Endothelial cell of umbilical vein (primary cell): ENCODE measurements at regions not wholly inside any gene's neighbourhood (a gene's known extent, or its start where the extent isn't known, plus 50 kb on each side); places are given as distances from the start of the nearest gene placed in this dataset.

Experiments
- BruUV-seq: library from RNA; stranded (reverse); fragments of 400-500 nt; replicated peaks from 2 replicates; lab custom pipeline; 2021; lab: Mats Ljungman, UMichigan
- CTCF ChIA-PET: fragments of 300-600, 350-600 bp; sonication (Branson Sonifier 250); formaldehyde crosslinking; loops from one replicate; lab custom pipeline; 2021; ENCODE audit warnings: antibody characterized with exemption, inconsistent platforms; lab: Charles Lee
- POLR2A ChIA-PET: fragments of 300-600, 350-600 bp; sonication (Branson Sonifier 250); formaldehyde crosslinking; loops from one replicate; lab custom pipeline; 2021; ENCODE audit warnings: antibody characterized with exemption, inconsistent platforms; lab: Charles Lee
- DNase-seq: peaks from one replicate; pipeline ENCODE4 v3.0.0-alpha.2; 2011; ENCODE audit warnings: low read depth, low spot score
- FAIRE-seq: peaks from 2 replicates; lab custom pipeline; 2011; peaks lifted over from hg19 to GRCh38; lab: Jason Lieb, UNC
- H2AFZ ChIP-seq: 2 replicates; pipeline ENCODE4 v1.6.0; 2012; ENCODE audit warnings: low read depth, low read length, control low read depth, inconsistent platforms
- H3K27ac ChIP-seq: 2 replicates; pipeline ENCODE4 v1.5.1; 2011; ENCODE audit warnings: low read depth, mild to moderate bottlenecking, control low read depth, low read length, moderate library complexity; ENCODE audit not compliant: insufficient read depth
- H3K27me3 ChIP-seq, 2 experiments: 2 replicates each; pipeline versions ENCODE4 v1.6.0 to v1.6.1; 2011; ENCODE audit warnings: low read length in 2 of 2, mixed read lengths in 1 of 2; ENCODE audit not compliant: control insufficient read depth in 2 of 2, insufficient read depth in 2 of 2
- H3K36me3 ChIP-seq, 2 experiments: 2 replicates in 1 of 2; 3 replicates in 1 of 2; pipeline ENCODE4 v1.5.1; 2011; ENCODE audit warnings: low read length in 2 of 2, mild to moderate bottlenecking in 1 of 2, moderate library complexity in 1 of 2; ENCODE audit not compliant: control insufficient read depth in 2 of 2, insufficient read depth in 2 of 2; ENCODE audit errors: extremely low read depth in 1 of 2
- H3K4me1 ChIP-seq: 3 replicates; pipeline ENCODE4 v1.5.1; 2011; ENCODE audit warnings: mild to moderate bottlenecking, low read length; ENCODE audit not compliant: control insufficient read depth, insufficient read depth; ENCODE audit errors: extremely low read depth
- H3K4me2 ChIP-seq: 2 replicates; pipeline ENCODE4 v1.6.1; 2011; ENCODE audit warnings: low read length, control low read depth, mixed read lengths; ENCODE audit not compliant: insufficient read depth
- H3K4me3 ChIP-seq, 3 experiments: fragments of 200-600 bp in 1 of 3; sonication (generic), shearing (Covaris generic) in 1 of 3; replicated peaks in 1 of 3; 2 replicates each; pipeline ENCODE4 v1.5.1; 2011 to 2016; ENCODE audit warnings: control low read depth in 3 of 3, low read length in 3 of 3, mild to moderate bottlenecking in 2 of 3, inconsistent platforms in 1 of 3, low read depth in 1 of 3, moderate library complexity in 1 of 3; ENCODE audit not compliant: insufficient read depth in 1 of 3
- H3K79me2 ChIP-seq: 2 replicates; pipeline ENCODE4 v1.6.0; 2012; ENCODE audit warnings: low read length, inconsistent platforms; ENCODE audit not compliant: control insufficient read depth, insufficient read depth
- H3K9ac ChIP-seq: replicated peaks from 2 replicates; pipeline ENCODE3; 2011; ENCODE audit warnings: low read length, control low read depth; ENCODE audit not compliant: insufficient read depth; ENCODE audit errors: extremely low read depth
- H3K9me1 ChIP-seq: replicated peaks from 3 replicates; pipeline ENCODE4 v1.6.0; 2011; ENCODE audit warnings: mild to moderate bottlenecking, low read length; ENCODE audit not compliant: control insufficient read depth, insufficient read depth; ENCODE audit errors: extremely low read depth
- H3K9me3 ChIP-seq: replicated peaks from 2 replicates; pipeline ENCODE4 v1.5.1; 2012; ENCODE audit warnings: low read length, inconsistent platforms; ENCODE audit not compliant: control insufficient read depth, insufficient read depth
- H4K20me1 ChIP-seq: replicated peaks from 2 replicates; pipeline ENCODE3; 2011; ENCODE audit warnings: mild to moderate bottlenecking, low read length; ENCODE audit not compliant: control insufficient read depth, insufficient read depth; ENCODE audit errors: extremely low read depth
- CTCF ChIP-seq, 2 donors: IDR thresholded peaks; 1 replicate in 1 of 2; 2 replicates in 1 of 2; pipeline ENCODE4 v1.5.1; 2011; ENCODE audit warnings: low read length in 2 of 2, mild to moderate bottlenecking in 2 of 2, moderate library complexity in 2 of 2, control low read depth in 1 of 2, inconsistent platforms in 1 of 2, low read depth in 1 of 2; ENCODE audit not compliant: insufficient read depth in 1 of 2; ENCODE audit errors: extremely low read depth in 1 of 2
- EZH2 ChIP-seq: IDR thresholded peaks from 2 replicates; pipeline ENCODE4 v1.6.1; 2012; ENCODE audit warnings: borderline replicate concordance, low read depth, mild to moderate bottlenecking, moderate library complexity, low read length, inconsistent platforms; ENCODE audit not compliant: severe bottlenecking
- FOS ChIP-seq: IDR thresholded peaks from 2 replicates; pipeline ENCODE4 v1.6.1; 2011; ENCODE audit warnings: mild to moderate bottlenecking, low read length, moderate library complexity, borderline replicate concordance; ENCODE audit not compliant: insufficient read depth
- GATA2 ChIP-seq: IDR thresholded peaks from 2 replicates; pipeline ENCODE4 v1.7.0; 2011; ENCODE audit warnings: low read depth, mild to moderate bottlenecking, moderate library complexity, mixed read lengths, low read length; ENCODE audit not compliant: insufficient read length, insufficient read depth
- JUN ChIP-seq: IDR thresholded peaks from 2 replicates; pipeline ENCODE4 v1.6.1; 2011; ENCODE audit warnings: borderline replicate concordance, low read depth; ENCODE audit not compliant: insufficient read length, insufficient read depth
- MAX ChIP-seq: IDR thresholded peaks from 2 replicates; pipeline ENCODE4 v1.6.1; 2011; ENCODE audit not compliant: insufficient read depth, insufficient read length
- MYC ChIP-seq: IDR thresholded peaks from one replicate; pipeline ENCODE4 v1.6.1; 2011; ENCODE audit warnings: mild to moderate bottlenecking, low read depth, low read length
- POLR2A ChIP-seq: IDR thresholded peaks from 2 replicates; pipeline ENCODE4 v1.6.1; 2012; ENCODE audit warnings: low read depth, mild to moderate bottlenecking, control low read depth, low read length
- POLR2AphosphoS5 ChIP-seq: IDR thresholded peaks from 2 replicates; pipeline ENCODE4 v1.6.1; 2012; ENCODE audit warnings: low read depth, mild to moderate bottlenecking, control low read depth, low read length, moderate library complexity; ENCODE audit not compliant: insufficient read depth
- dilution Hi-C: fragments of 300-500 bp; cut with MboI; formaldehyde crosslinking; loops from one replicate; pipeline ENCODE4 v1.15.0; 2019; ENCODE audit warnings: low sequenced_read_pairs; ENCODE audit not compliant: extremely low pct_ligation_motif_present
- intact Hi-C: fragments of 100-400 bp; cut with micrococcal nuclease; formaldehyde crosslinking; loops from one replicate; pipeline ENCODE4 v1.10.0; 2022

GRCh38 chr5:141771562-141771961 is 89.5 kb upstream of the ARAP3 start:
- H3K4me3 ChIP-seq = no peak overlapping the region
- no peak for DNase-seq
- no peaks in the 10 kb centered on the region for H3K36me3 ChIP-seq
- H3K27me3 ChIP-seq = peaks cover 7 to 14% of the 10 kb centered on the region in 2 experiments
- POLR2A ChIA-PET = no interaction called here
- no peaks in the 10 kb centered on the region for H3K9me1 ChIP-seq
- H3K4me1 ChIP-seq = no peaks in the 10 kb centered on the region
- H3K79me2 ChIP-seq = no peaks in the 10 kb centered on the region
- H3K4me2 ChIP-seq = no peak overlapping the region
- H2AFZ ChIP-seq = no peak overlapping the region
- TF ChIP-seq CTCF (IDR thresholded peaks at IDR 0.05; ENCODE audit: extremely low read depth in 1 of 2, insufficient read depth in 1 of 2, low read depth in 1 of 2, low read length in 2 of 2) = no peak
- TF ChIP-seq EZH2 = no peak
- no peak for TF ChIP-seq JUN
- no peak for TF ChIP-seq MAX
- TF ChIP-seq POLR2AphosphoS5 = no peak
- no peak for TF ChIP-seq POLR2A
- TF ChIP-seq MYC = no peak
- TF ChIP-seq GATA2 = no peak
- TF ChIP-seq FOS = no peak
- H3K9me3 ChIP-seq = no peaks in the 10 kb centered on the region
- dilution Hi-C loops (no loop called here), intact Hi-C loops (no loop called here)
- no peak overlapping the region for H3K27ac ChIP-seq
- no peak overlapping the region for H3K9ac ChIP-seq
- no TSS peak for BruUV-seq
- H4K20me1 ChIP-seq = no peaks in the 10 kb centered on the region
- CTCF ChIA-PET = interaction anchor here (0.7 to 1.3 kb wide), 4 partner anchors 9 to 43 kb away, joined by 3 to 6 read pairs (median 4); no protein-coding TSS in a partner anchor
- no peak for FAIRE-seq
